Breast epithelium (tissue), 4 donors: ENCODE measurements at regions not wholly inside any gene's neighbourhood (a gene's known extent, or its start where the extent isn't known, plus 50 kb on each side); places are given as distances from the start of the nearest gene placed in this dataset.

Experiments
- DNase-seq, 2 donors: peaks; one replicate each; pipeline ENCODE4 v3.0.0-alpha.2; 2019; ENCODE audit warnings: low spot score in 2 of 2
- H3K27ac ChIP-seq, 2 donors: fragments of 200-600 bp; sonication (generic) in 1 of 2; one replicate each; pipeline ENCODE4 v1.5.1; 2016 to 2019; ENCODE audit warnings: mild to moderate bottlenecking in 1 of 2
- H3K27me3 ChIP-seq, 2 donors: fragments of 200-600 bp; sonication (generic) in 1 of 2; one replicate each; pipeline versions ENCODE4 v1.5.1 to v1.6.0; 2017 to 2019; ENCODE audit warnings: control low read depth in 1 of 2, mild to moderate bottlenecking in 1 of 2
- H3K36me3 ChIP-seq: fragments of 200-600 bp; one replicate; pipeline ENCODE4 v1.5.1; 2019
- H3K4me1 ChIP-seq, 2 donors: fragments of 200-600 bp; sonication (generic); one replicate each; pipeline ENCODE4 v1.5.1; 2016 to 2019; ENCODE audit warnings: control low read depth in 1 of 2
- H3K4me3 ChIP-seq, 3 donors: fragments of 200-600 bp; sonication (generic); 1 replicate in 2 of 3; 2 replicates in 1 of 3; pipeline ENCODE4 v1.5.1; 2016 to 2019; ENCODE audit warnings: mild to moderate bottlenecking in 3 of 3, moderate library complexity in 2 of 3
- H3K9me3 ChIP-seq, 2 donors: fragments of 200-600 bp; sonication (generic) in 1 of 2; one replicate each; pipeline ENCODE4 v1.5.1; 2016 to 2019; ENCODE audit warnings: control low read depth in 1 of 2
- CTCF ChIP-seq, 3 donors: fragments of 450-650 bp; IDR thresholded peaks; one replicate each; pipeline ENCODE4 v1.5.1; 2016 to 2017; ENCODE audit warnings: antibody characterized with exemption in 3 of 3, mild to moderate bottlenecking in 3 of 3, moderate library complexity in 3 of 3
- POLR2A ChIP-seq: fragments of 450-650 bp; IDR thresholded peaks from one replicate; pipeline ENCODE4 v1.6.1; 2016; ENCODE audit warnings: antibody characterized with exemption, mild to moderate bottlenecking, moderate library complexity
- POLR2AphosphoS5 ChIP-seq, 3 donors: sonication (generic); formaldehyde crosslinking; IDR thresholded peaks; one replicate each; pipeline ENCODE4 v1.6.1; 2017; ENCODE audit warnings: antibody characterized with exemption in 3 of 3
- intact Hi-C: fragments of 100-400 bp; cut with DNase I; formaldehyde crosslinking; loops from one replicate; pipeline ENCODE4 v1.15.1; 2023; ENCODE audit warnings: low total_unique reads

- H3K36me3 ChIP-seq = no peaks in the 10 kb centered on the region
- no peaks in the 10 kb centered on the region for H3K9me3 ChIP-seq
- no peaks in the 10 kb centered on the region for H3K4me1 ChIP-seq
- no peaks in the 10 kb centered on the region for H3K27me3 ChIP-seq
- DNase-seq = no peak
- no peak overlapping the region for H3K4me3 ChIP-seq
- H3K27ac ChIP-seq = no peak overlapping the region
- intact Hi-C loops = no loop called here
- TF ChIP-seq CTCF (IDR thresholded peaks at IDR 0.05) (no peak), POLR2AphosphoS5 (IDR thresholded peaks at IDR 0.05) (no peak), POLR2A (no peak)
Observed at GRCh38 chr13:54845351-54845965, 1816.8 kb downstream of the OLFM4 start.

- Histone ChIP-seq H3K27me3 (no peaks in the 10 kb centered on the region), H3K9me3 (no peaks in the 10 kb centered on the region), H3K4me3 (no peak overlapping the region), H3K27ac (no peak overlapping the region), H3K4me1 (no peaks in the 10 kb centered on the region), H3K36me3 (no peaks in the 10 kb centered on the region)
- intact Hi-C loops = no loop called here
- TF ChIP-seq POLR2A (no peak), POLR2AphosphoS5 (IDR thresholded peaks at IDR 0.05) (no peak), CTCF (IDR thresholded peaks at IDR 0.05) (no peak)
- DNase-seq = no peak
Observed at GRCh38 chr13:54852831-54853230, 1824.2 kb downstream of the OLFM4 start.

- H3K4me3 ChIP-seq = no peak overlapping the region
- no peaks in the 10 kb centered on the region for H3K36me3 ChIP-seq
- H3K27me3 ChIP-seq = no peaks in the 10 kb centered on the region
- no peak overlapping the region for H3K27ac ChIP-seq
- H3K4me1 ChIP-seq = no peaks in the 10 kb centered on the region
- intact Hi-C loops = no loop called here
- no peak for DNase-seq
- TF ChIP-seq CTCF (IDR thresholded peaks at IDR 0.05) = no peak
- H3K9me3 ChIP-seq = no peaks in the 10 kb centered on the region
Observed at GRCh38 chr13:54859827-54860226, 1831.2 kb downstream of the OLFM4 start.

GRCh38 chr13:54875111-54875510 is 1846.5 kb downstream of the OLFM4 start:
- intact Hi-C loops = no loop called here
- H3K4me1 ChIP-seq = no peaks in the 10 kb centered on the region

GRCh38 chr13:54879036-54879435 is 1850.4 kb downstream of the OLFM4 start:
- H3K9me3 ChIP-seq = no peaks in the 10 kb centered on the region
- H3K27me3 ChIP-seq = no peaks in the 10 kb centered on the region
- no peaks in the 10 kb centered on the region for H3K36me3 ChIP-seq
- H3K4me3 ChIP-seq = no peak overlapping the region
- intact Hi-C loops = no loop called here
- no peaks in the 10 kb centered on the region for H3K4me1 ChIP-seq
- DNase-seq = no peak
- TF ChIP-seq POLR2AphosphoS5 (IDR thresholded peaks at IDR 0.05) (no peak), CTCF (IDR thresholded peaks at IDR 0.05) (no peak), POLR2A (no peak)
- H3K27ac ChIP-seq = no peak overlapping the region

More at GRCh38 chr13:54875111-54875510, 1846.5 kb downstream of the OLFM4 start:
- H3K4me3 ChIP-seq = no peak overlapping the region
- no peak for DNase-seq
- no peaks in the 10 kb centered on the region for H3K36me3 ChIP-seq
- H3K27ac ChIP-seq = no peak overlapping the region
- H3K27me3 ChIP-seq = no peaks in the 10 kb centered on the region
- no peaks in the 10 kb centered on the region for H3K9me3 ChIP-seq
- TF ChIP-seq POLR2A (no peak), POLR2AphosphoS5 (IDR thresholded peaks at IDR 0.05) (no peak), CTCF (IDR thresholded peaks at IDR 0.05) (no peak)
